PFSK-1 (cell line): ENCODE measurements at regions not wholly inside any gene's neighbourhood (a gene's known extent, or its start where the extent isn't known, plus 50 kb on each side); places are given as distances from the start of the nearest gene placed in this dataset.

Experiments
- FOXP2 ChIP-seq: optimal IDR thresholded peaks from 2 replicates; pipeline ENCODE3; 2011; ENCODE audit warnings: borderline replicate concordance, control low read depth, inconsistent platforms; ENCODE audit not compliant: insufficient read depth; ENCODE audit errors: extremely low read length, extremely low read depth
- POLR2AphosphoS5 ChIP-seq: IDR thresholded peaks from 2 replicates; pipeline ENCODE4 v1.6.1; 2012; ENCODE audit warnings: low read depth, mild to moderate bottlenecking, control low read depth, low read length, moderate library complexity
- REST ChIP-seq, 2 experiments: IDR thresholded peaks; 2 replicates each; pipeline versions ENCODE4 v1.6.1 to v1.8.0; 2011 to 2012; ENCODE audit warnings: low read depth in 2 of 2, low read length in 2 of 2, control low read depth in 1 of 2, inconsistent platforms in 1 of 2, mild to moderate bottlenecking in 1 of 2, moderate library complexity in 1 of 2; ENCODE audit not compliant: insufficient read depth in 1 of 2
- SIN3A ChIP-seq: IDR thresholded peaks from 2 replicates; pipeline ENCODE4 v1.6.1; 2012; ENCODE audit warnings: mild to moderate bottlenecking, low read length, moderate library complexity, borderline replicate concordance; ENCODE audit not compliant: insufficient read depth
- TAF1 ChIP-seq: IDR thresholded peaks from 2 replicates; pipeline ENCODE4 v1.6.1; 2012; ENCODE audit warnings: low read length, control low read depth, borderline replicate concordance; ENCODE audit not compliant: insufficient read depth

- TF ChIP-seq SIN3A (no peak), FOXP2 (no peak), POLR2AphosphoS5 (no peak), TAF1 (no peak), REST (IDR thresholded peaks at IDR 0.05; ENCODE audit: insufficient read depth in 1 of 2, low read depth in 2 of 2, low read length in 2 of 2) (no peak)
Observed at GRCh38 chr5:164636456-164636855, 1131.0 kb downstream of the MAT2B start.

GRCh38 chr5:164637931-164638521, 1132.6 kb downstream of the MAT2B start:
- TF ChIP-seq FOXP2 (no peak), REST (IDR thresholded peaks at IDR 0.05; ENCODE audit: insufficient read depth in 1 of 2, low read depth in 2 of 2, low read length in 2 of 2) (no peak), POLR2AphosphoS5 (no peak), TAF1 (no peak), SIN3A (no peak)

- no peak for TF ChIP-seq SIN3A
- no peak for TF ChIP-seq POLR2AphosphoS5
- no peak for TF ChIP-seq REST (IDR thresholded peaks at IDR 0.05; ENCODE audit: insufficient read depth in 1 of 2, low read depth in 2 of 2, low read length in 2 of 2)
- TF ChIP-seq FOXP2, result no peak
- no peak for TF ChIP-seq TAF1
Observed at GRCh38 chr5:164649266-164649665, 1143.8 kb downstream of the MAT2B start.

- no peak for TF ChIP-seq FOXP2
- no peak for TF ChIP-seq REST (IDR thresholded peaks at IDR 0.05; ENCODE audit: insufficient read depth in 1 of 2, low read depth in 2 of 2, low read length in 2 of 2)
- no peak for TF ChIP-seq SIN3A
- no peak for TF ChIP-seq POLR2AphosphoS5
- TF ChIP-seq TAF1, result no peak
Observed at GRCh38 chr5:164650427-164650826, 1145.0 kb downstream of the MAT2B start.

GRCh38 chr5:164651546-164652275, 1146.3 kb downstream of the MAT2B start:
- no peak for TF ChIP-seq TAF1
- no peak for TF ChIP-seq SIN3A
- no peak for TF ChIP-seq REST (IDR thresholded peaks at IDR 0.05; ENCODE audit: insufficient read depth in 1 of 2, low read depth in 2 of 2, low read length in 2 of 2)
- no peak for TF ChIP-seq FOXP2
- no peak for TF ChIP-seq POLR2AphosphoS5
